UCSD-AML1 (cell line): ENCODE measurements at regions not wholly inside any gene's neighbourhood (a gene's known extent, or its start where the extent isn't known, plus 50 kb on each side); places are given as distances from the start of the nearest gene placed in this dataset.
A peak's percentile ranks its signal among the peaks of the same experiment; 100 is the strongest.

Experiments
- DNase-seq: peaks from one replicate; lab custom pipeline; 2025; ENCODE audit not compliant: unreplicated experiment; lab: John Stamatoyannopoulos, UW

DNA sequence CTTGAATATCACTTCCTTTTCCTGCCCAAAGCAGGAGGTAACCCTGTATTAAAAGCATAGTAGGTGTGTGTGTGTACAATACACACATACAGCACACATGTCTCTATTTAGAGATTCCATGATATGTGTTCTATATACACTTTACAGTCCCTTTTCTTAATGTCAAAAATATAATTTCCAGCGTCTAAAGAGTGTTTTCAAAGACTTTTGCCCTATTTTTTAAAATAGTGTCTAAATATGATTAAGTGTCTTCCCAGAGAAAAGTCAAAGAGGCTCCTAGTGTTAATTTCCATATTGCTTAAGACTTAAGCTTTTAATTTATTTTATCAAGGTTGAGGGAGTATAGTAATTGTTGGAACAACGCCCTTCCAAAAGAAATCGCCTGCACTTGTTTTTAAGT, 420.3 kb upstream of the POU3F3 start:
- DNase-seq: no peak

DNA sequence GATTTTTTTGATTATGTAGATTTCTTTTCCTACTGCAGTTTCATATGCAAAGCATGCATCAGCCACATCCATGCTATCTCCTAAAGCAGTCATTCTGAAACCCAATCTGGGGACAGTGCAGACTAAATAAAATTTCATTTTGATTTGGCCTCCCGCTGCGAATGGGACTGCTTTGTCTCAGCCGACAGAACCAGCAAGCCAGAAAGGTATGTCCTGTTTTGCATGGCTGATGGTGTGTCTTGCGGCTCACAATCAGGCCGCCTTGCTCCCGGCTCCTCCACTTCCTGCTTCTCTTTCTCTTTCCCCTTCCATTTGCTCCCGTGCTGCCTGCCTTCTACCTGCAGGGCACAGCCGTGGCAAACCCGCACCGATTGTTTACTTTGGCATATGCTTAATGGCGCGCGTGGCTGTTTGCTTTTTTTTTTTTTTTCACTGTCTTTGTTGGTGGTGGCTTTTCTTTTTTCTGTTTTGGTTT, 419.6 kb upstream of the POU3F3 start:
- no peak for DNase-seq

DNA sequence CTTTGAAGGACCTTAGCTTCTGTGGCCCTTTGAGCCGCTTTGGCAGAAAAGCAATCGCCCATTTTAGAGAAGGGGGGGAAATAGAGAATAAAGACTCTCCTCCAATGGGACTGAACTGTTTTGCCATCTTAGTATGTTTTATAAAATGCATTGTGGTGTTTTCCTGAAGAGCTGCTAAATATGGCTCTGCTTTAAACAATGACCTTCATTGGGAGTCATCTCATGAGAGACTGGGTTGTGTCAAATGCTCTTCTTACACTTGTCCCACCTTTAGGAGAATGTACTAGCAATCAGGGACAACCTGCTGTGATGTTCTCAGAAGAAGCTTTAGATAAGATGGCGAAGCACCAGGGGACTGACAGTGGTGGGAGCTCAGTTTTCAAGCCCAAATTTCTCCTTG, 418.9 kb upstream of the POU3F3 start:
- DNase-seq: no peak

DNA sequence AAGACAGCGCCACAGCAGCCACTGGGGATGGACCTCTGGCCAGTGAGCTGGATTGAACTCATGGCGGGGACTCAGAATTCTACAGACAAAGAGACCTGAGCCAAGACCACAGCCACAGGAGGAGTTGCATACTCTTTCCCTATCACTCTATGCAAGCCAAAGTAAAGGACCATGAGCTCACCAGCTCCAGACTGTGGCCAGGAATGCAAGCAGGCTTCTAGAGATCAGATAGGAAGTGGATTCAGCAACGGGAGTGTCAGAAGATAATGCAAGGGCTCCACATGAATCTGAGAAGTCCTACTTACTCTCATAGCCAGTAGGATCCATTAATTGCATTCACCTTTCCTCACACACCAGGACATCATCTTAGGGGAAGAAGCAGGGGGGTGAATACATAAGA, 415.4 kb upstream of the POU3F3 start:
- DNase-seq: no peak

DNA sequence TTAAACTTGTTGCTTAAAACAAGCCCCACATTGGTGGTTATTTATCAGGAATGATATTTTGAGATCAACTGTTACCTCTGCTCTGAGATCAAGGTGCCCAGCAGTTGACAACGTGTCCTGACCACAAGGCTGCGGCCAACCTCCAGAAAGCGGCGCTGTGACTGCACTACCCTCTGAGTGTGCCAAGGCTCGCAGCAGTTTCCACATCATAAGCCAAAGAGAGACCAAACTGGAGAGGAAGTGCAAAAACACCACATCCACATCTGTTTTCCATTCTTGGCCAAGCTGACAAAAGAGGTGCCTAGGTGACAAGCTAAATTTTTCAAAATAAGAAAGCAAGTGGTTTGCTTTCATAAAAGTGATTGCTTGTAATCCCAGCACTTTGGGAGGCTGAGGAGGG, 410.8 kb upstream of the POU3F3 start:
- DNase-seq: peak; percentile 76

DNA sequence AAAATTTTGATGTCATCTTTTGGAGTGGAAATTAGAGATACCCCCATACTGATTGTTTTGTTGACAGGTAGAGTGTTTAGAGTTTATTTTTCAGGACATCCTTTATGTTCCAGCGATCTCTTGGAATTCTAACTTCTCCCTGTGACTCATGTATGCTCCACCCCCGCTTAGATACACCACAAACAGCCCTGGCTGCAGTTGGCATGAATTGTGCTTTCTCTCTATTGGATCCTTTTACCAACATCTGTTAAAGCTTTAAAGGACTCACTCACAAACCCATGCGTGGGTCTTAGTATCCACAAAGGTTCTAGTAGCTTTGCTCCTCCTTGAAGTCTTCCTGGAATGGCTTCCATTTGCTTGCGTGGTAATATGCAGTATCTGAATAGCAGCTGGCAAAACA, 409.5 kb upstream of the POU3F3 start:
- DNase-seq: no peak

DNA sequence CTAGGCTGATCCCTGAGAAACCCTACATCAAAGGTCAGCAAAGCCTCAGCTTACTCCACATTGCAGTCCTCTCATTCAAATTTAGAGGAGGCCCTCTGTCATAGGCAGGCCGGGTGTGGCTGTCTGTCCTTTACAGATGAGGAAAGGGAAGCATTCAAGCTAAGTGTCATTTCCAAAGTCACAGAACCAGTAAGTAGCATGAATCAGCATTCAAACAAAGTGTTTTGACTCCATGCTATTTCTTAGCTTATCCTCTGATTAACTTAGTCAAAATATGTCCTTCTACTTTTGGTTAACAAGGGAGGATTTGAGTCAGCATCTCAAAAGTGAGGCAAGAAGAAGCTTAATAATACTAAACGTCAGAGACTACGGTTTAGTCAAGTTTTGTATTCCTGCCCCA, 409.0 kb upstream of the POU3F3 start:
- DNase-seq: no peak

DNA sequence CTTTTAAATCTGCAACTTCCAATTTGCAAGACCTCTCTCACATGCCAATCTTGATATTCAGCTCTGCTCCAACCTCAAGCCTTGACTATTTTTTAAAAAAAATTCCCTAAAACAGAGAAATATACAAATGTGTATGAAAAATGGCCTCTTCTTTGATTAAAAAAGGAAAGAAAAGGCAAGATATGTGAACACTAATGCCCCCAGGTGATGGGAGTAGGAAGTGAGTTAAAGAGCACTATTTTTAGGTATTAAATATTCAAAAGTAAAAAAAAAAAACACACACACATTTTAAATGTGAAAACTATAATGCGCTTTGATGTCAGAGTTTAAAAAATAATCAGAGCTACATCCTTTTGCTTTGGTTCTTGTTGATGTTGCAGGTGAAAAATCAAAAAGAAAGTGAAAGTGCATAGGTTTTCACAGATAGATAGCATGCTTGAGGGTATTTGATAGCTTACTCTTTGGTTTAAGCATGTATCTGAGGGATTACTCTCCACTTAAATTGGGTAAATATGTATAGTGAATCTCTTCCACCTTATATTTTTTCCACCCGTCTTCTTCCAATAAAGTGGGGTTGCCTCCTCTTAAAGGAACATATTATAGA, 406.0 kb upstream of the POU3F3 start:
- no peak for DNase-seq

DNA sequence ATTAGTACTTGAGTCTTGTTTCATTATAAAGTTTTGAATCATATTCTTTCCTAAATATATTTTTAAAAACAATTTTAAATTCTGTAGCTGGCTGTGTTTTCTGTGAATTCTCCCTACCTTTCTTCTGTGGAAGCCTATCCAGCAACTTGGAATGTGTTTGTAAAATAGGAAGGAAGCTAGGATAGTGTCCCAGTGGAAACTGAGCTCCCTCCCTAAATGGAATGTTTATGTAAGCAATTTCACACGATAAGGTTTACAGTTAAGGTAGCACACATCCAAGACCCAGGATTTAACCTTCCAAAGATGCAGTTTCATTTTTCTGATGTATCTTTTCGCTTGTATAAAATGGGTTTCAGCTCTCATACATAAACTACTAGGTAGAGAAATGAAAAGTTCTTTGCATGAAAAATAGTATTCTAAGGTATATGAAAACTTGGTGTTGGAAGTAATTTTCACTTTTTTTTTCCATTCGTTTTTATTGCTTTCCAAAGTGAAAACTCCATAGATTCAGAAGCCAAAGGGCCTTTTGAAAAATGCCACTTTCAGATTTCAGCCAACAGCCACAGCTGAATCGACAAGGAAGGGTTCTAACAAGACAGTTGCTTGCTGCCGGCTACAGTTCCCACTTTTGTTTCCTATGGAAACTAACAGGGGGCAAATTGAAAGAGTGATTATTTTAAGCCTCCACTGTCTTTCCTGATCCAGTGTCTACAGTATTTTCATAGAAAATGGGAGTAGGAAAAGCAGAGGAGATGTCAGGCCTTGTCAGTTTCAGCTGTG, 405.1 kb upstream of the POU3F3 start:
- DNase-seq: no peak

DNA sequence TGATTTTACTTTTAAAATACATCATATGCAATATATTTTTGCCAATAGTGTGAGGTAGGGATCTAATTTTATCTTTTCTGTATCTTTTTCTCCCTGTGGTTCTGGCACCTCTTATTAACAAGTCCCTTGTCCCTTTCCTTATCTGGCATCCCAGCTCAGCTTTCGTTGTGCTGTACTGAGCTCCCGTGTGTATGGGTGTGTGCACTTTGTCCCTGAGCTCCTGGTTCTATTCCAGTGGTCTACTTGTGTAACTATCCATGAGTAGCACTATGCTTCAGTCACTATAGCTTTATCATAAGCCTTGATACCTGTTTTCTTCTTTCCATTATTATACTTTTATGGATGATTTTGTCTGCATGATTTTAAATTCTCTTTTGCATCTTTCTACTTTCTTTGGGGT, 401.4 kb upstream of the POU3F3 start:
- no peak for DNase-seq

DNA sequence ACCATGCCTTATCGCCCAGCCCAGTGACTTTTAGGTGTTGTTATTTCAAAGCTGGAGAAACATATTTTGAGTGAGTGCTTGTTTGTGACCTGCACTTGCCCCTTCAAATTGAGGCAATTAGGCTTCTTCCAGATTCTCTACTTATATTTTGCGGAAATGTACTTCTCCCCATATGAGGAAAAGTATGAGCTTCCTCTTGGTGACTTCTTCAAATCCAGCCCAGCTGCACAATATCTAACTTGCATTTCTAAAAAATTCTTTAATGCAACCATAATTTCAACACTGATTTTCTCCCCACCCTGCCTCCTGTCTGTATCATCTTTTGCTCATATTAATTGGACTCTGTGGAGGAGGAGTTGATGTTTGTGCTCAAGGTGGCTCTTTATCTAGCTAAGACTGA, 391.2 kb upstream of the POU3F3 start:
- DNase-seq: no peak

DNA sequence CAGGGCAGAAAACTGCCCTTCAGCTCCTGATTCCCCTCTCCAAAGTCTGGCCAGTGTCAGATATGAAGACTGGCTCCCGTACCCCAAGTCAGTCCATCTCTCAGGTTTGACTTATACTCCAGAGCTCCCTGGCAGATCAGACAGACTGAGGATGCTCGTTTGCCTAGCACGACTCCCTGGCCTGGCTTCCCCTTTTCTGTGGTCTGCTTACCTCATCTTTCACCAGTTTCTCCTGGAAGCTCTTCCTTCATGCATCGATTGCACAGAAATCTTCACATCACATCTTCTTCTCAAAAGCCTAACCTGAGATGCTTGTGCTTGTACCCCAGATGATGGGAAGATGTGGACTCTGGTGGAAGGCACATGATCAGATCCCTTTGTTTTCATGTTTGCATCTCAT, 387.9 kb upstream of the POU3F3 start:
- DNase-seq: no peak

DNA sequence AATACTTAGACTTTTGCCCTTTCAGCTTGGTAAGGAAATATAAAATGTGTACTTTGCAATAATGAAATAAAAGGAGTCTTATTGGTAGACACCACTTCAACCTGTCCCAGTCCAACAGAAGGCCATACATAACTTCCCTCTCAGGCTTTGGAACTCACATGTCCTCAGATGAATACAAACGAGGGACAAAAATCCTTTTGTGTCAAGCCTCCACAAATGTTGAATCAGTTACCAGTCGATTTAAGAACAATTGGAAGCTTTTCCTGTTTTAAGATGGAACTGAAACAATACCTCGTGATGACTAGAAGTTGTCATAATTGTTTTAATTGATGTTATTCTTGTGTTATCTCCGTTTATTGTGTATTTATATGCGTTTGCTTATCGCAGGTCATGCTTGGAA, 385.1 kb upstream of the POU3F3 start:
- no peak for DNase-seq

DNA sequence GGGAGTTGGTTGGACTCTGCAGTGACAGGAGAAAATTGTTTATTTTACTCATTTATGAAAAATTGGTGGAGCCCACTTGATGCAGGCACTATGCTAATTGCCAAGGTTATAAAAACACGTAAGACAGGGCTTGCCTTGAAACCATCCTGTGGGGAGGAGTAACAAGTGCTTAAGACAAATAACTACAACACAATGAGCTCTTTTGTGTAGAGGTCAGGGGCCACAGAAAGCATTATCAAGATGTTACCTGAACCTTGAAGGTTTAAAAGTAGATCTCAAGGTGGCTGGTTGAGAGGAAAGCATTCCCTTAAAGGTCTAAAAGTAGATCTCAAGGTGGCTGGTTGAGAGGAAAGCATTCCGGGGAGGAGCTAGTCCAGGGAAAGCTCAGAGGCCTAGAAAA, 381.8 kb upstream of the POU3F3 start:
- no peak for DNase-seq

DNA sequence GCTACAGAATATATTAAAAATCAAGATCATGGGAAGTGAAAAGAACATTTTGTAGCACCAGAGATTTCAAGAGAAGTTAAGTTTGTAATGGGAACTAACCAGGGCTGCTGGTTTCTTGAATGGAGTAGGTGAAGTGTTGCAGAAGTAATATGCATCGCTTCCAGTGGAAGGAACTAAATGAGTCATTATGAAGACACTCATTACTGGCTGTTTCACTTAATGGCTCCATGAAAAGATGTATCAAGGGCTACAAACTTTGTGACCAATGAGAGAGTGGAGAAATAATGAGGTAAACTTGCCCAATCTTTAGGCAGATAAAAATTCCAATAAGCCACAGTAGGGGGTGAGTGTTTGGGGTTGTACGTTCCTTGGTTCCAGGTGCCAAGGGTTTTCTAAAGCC, 380.4 kb upstream of the POU3F3 start:
- no peak for DNase-seq

DNA sequence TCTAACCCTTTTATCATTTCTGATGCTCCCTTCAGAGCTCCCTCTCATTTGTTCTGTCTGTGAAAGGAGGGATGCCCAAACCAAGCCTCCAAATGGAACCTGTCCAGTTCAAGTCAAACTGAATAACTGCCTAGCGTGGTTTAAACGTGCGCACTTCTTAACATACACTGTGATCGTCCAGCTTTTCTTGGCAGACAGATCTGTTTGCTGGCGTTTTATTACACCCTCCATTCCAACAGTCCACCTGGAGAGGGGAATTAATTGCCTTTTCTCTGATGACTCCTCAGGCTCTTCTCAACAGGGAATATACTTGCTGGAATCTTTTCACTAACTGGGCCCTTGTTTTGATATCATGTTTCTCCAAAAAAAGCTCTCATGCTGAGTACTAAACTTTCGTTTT, 379.2 kb upstream of the POU3F3 start:
- DNase-seq: no peak

DNA sequence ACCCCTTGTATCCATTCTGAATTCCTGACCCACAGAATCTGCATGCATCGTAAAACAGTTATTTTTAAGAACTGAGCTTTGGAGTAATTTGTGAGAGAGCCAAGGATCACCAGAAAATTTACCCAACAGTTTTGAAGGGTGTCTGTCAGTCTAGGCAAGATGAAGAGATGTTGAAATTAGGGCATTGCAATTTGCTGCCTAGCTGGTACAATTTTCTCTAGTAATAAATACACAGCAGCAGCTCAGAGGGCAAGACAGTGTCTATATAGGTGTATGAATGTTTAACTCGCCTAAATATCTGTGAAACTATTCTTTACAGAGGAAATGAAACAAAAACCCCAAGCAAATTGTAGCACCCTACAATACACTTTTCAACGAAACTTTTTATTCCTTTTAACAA, 377.8 kb upstream of the POU3F3 start:
- DNase-seq: no peak

DNA sequence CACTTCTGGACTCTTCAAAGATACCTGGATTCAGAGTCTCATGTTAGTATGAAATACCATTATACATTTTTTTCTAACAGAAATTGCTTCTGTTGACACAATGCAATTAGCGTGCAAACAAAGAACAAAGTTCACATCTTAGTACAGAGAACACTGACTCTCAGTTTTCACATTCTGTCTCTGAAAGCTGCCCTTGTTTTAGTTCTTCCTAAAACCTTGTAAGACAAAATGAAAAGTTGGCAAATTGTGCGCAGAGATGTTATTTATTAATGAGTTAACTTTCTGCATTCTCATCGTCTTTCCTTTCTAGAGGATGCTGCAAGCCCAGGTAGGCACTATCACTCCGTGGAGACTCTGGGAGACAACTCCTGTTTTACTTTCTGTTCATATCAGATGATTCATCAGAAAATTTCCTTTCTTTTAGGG, 377.3 kb upstream of the POU3F3 start:
- DNase-seq: no peak

DNA sequence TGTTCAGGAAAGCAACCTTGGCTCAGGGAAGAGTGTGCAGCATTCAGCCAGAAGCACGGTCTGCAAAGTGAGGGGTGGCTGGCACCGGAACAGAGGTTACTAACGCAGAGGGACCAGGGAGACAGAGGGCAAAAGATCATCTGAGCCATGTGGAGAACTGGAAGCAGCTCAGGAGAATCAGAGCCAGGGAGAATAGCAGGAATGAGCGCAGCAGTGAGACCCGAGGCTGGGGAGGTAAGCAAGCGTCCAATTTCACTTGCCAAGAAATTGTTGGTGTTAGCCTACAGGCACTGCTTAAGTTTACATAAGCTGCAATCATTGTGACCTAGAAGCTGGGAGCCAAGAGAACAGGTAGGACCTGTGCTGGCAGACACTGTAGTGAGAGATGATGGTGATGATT, 372.6 kb upstream of the POU3F3 start:
- no peak for DNase-seq

DNA sequence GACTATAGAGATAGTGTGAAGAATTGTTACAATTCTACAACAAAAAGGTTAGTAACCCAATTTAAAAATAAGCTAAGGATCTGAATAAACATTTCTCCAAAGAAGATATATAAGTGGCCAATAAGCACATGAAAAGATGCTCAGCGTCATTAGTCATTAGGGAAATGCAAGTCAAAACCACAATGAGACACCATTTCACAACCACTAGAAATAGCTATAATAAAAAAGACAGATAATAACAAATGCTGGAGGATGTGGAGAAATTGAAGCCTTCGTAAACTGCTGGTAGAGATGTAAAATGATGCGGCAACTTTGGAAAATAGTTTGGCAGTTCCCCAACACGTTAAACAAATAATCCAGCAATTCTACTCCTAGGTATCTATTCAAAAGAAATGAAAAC, 366.5 kb upstream of the POU3F3 start:
- no peak for DNase-seq

DNA sequence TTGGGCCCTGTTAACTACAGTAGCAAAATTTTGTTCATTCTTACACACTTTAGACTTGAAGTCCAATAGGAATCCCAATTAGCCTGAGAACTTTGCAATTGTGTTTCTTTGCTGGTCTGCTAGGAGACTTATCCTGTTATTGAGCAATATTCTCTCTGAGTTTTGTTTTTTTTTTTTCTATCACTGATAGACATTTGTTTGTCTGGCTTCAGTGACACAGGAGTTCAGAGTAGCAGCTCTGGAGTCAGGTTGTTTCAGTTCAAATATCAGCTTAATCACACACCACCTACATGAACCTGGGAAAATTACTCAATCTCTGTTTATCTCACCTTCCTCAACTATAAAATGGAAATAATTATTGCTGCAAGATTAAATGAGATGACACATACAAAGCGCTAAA, 360.2 kb upstream of the POU3F3 start:
- DNase-seq: no peak

DNA sequence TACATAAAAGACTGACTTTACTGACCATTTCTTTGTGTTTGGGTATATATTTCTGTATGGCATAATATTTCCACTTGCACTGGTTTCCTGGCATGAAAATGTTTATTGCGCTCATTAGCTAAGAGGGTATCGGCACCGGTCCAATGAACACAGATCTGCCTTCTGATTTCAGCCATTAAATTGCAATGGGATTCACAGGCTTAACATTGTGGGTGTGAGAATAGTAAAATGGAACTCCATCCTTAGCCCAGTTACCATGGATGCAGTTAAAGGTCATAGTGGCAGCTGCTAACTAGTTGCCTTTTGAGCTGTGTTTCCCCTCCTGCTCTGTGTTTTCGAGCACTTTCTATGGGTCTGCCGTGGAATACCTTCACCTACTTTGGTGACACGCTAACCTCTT, 352.6 kb upstream of the POU3F3 start:
- DNase-seq: no peak

DNA sequence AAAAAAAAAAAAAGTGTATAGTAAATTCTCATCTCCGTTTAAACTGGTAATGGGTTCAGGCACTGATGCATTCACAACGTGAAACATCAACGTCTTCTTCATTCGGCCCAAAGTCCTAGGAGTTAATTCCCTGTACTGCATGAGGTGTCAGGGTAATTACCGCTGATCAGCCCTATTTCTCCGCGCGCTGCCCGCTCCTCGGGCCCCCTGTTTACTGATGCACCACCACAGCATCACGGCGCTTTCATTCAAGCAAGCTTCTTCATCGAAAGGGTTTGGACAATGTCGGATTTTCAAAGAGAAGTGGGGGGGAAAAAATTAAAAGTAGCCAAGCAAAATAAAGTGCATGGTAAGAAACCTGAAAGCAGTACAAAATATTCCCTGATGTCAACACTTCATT, 352.0 kb upstream of the POU3F3 start:
- no peak for DNase-seq
